Activated CD4-positive, alpha-beta T cell treated with anti-CD3 and anti-CD28 coated beads, Interleukin-2, amount 10 ng/mL, durations not matched to agents 7 days and 5 days (primary cell): ENCODE measurements at regions not wholly inside any gene's neighbourhood (a gene's known extent, or its start where the extent isn't known, plus 50 kb on each side); places are given as distances from the start of the nearest gene placed in this dataset.

Source experiments
- CTCF ChIA-PET: fragments of 350-600 bp; sonication (Branson Sonifier 250); formaldehyde crosslinking; loops from one replicate; lab custom pipeline; 2021; ENCODE audit warnings: antibody characterized with exemption; lab: Charles Lee
- POLR2A ChIA-PET: fragments of 350-600 bp; sonication (Branson Sonifier 250); formaldehyde crosslinking; loops from one replicate; lab custom pipeline; 2021; ENCODE audit warnings: antibody characterized with exemption; lab: Charles Lee
- DNase-seq: peaks from one replicate; pipeline ENCODE4 v3.0.0-alpha.2; 2020
- H3K27ac Mint-ChIP-seq: one replicate; pipeline ENCODE4 v1.8.0; 2021; ENCODE audit warnings: mild to moderate bottlenecking, moderate library complexity, mixed read lengths
- H3K27me3 Mint-ChIP-seq: one replicate; pipeline ENCODE4 v1.8.0; 2021; ENCODE audit warnings: mixed read lengths
- H3K36me3 Mint-ChIP-seq: one replicate; pipeline ENCODE4 v1.8.0; 2021; ENCODE audit warnings: low read depth, mixed read lengths
- H3K4me1 Mint-ChIP-seq: one replicate; pipeline ENCODE4 v1.8.0; 2021; ENCODE audit warnings: mixed read lengths
- H3K4me3 Mint-ChIP-seq: one replicate; pipeline ENCODE4 v1.8.0; 2021; ENCODE audit warnings: mild to moderate bottlenecking, moderate library complexity, mixed read lengths
- H3K9me3 Mint-ChIP-seq: one replicate; pipeline ENCODE4 v1.8.0; 2021; ENCODE audit warnings: mixed read lengths

GRCh38 chr10:83562381-83562780 is 576.9 kb upstream of the GHITM start:
- Mint-ChIP-seq H3K36me3 (no peaks in the 10 kb centered on the region), H3K9me3 (peaks cover 8% of the 10 kb centered on the region), H3K4me1 (no peaks in the 10 kb centered on the region), H3K27me3 (no peaks in the 10 kb centered on the region), H3K27ac (no peak overlapping the region), H3K4me3 (no peak overlapping the region)
- no peak for DNase-seq
- ChIA-PET CTCF (no interaction called here), POLR2A (no interaction called here)

- H3K27ac Mint-ChIP-seq, result no peak overlapping the region
- no peak overlapping the region for H3K4me3 Mint-ChIP-seq
- DNase-seq, result no peak
- ChIA-PET CTCF (no interaction called here), POLR2A (no interaction called here)
- no peaks in the 10 kb centered on the region for H3K27me3 Mint-ChIP-seq
- H3K36me3 Mint-ChIP-seq, result no peaks in the 10 kb centered on the region
- peaks cover 8% of the 10 kb centered on the region for H3K9me3 Mint-ChIP-seq
- H3K4me1 Mint-ChIP-seq, result no peaks in the 10 kb centered on the region
Measured at GRCh38 chr10:83564889-83565588, 574.3 kb upstream of the GHITM start.

- Mint-ChIP-seq H3K4me1 (no peaks in the 10 kb centered on the region), H3K27me3 (no peaks in the 10 kb centered on the region), H3K36me3 (no peaks in the 10 kb centered on the region), H3K4me3 (no peak overlapping the region), H3K9me3 (peaks cover 3% of the 10 kb centered on the region), H3K27ac (no peak overlapping the region)
- no peak for DNase-seq
- ChIA-PET CTCF (no interaction called here), POLR2A (no interaction called here)
Measured at GRCh38 chr10:83572036-83572435, 567.3 kb upstream of the GHITM start.

GRCh38 chr10:83574770-83575169 is 564.5 kb upstream of the GHITM start:
- peaks cover 6% of the 10 kb centered on the region for H3K9me3 Mint-ChIP-seq
- no peak overlapping the region for H3K4me3 Mint-ChIP-seq
- no peaks in the 10 kb centered on the region for H3K4me1 Mint-ChIP-seq
- ChIA-PET CTCF (no interaction called here), POLR2A (no interaction called here)
- no peaks in the 10 kb centered on the region for H3K36me3 Mint-ChIP-seq
- H3K27me3 Mint-ChIP-seq, result no peaks in the 10 kb centered on the region
- DNase-seq, result no peak
- H3K27ac Mint-ChIP-seq, result no peak overlapping the region

- Mint-ChIP-seq H3K27ac (no peak overlapping the region), H3K4me1 (no peaks in the 10 kb centered on the region), H3K4me3 (no peak overlapping the region), H3K27me3 (no peaks in the 10 kb centered on the region), H3K9me3 (peaks cover 6% of the 10 kb centered on the region), H3K36me3 (no peaks in the 10 kb centered on the region)
- CTCF ChIA-PET, result no interaction called here
- POLR2A ChIA-PET, result no interaction called here
- no peak for DNase-seq
Measured at GRCh38 chr10:83577421-83577820, 561.9 kb upstream of the GHITM start.

GRCh38 chr10:83580373-83581012 is 558.8 kb upstream of the GHITM start:
- Mint-ChIP-seq H3K27ac (no peak overlapping the region), H3K27me3 (no peaks in the 10 kb centered on the region), H3K4me1 (no peaks in the 10 kb centered on the region), H3K36me3 (no peaks in the 10 kb centered on the region), H3K9me3 (peaks cover 3% of the 10 kb centered on the region), H3K4me3 (no peak overlapping the region)
- no peak for DNase-seq
- POLR2A ChIA-PET, result interaction anchor here (0.6 kb wide), 1 partner anchor 309 kb away, joined by 3 read pairs; no protein-coding TSS in a partner anchor
- CTCF ChIA-PET, result no interaction called here

GRCh38 chr10:83582407-83583095 is 556.8 kb upstream of the GHITM start:
- POLR2A ChIA-PET, result no interaction called here
- no peaks in the 10 kb centered on the region for H3K27me3 Mint-ChIP-seq
- H3K4me3 Mint-ChIP-seq, result no peak overlapping the region
- H3K4me1 Mint-ChIP-seq, result no peaks in the 10 kb centered on the region
- DNase-seq, result no peak
- peaks cover 3% of the 10 kb centered on the region for H3K9me3 Mint-ChIP-seq
- H3K27ac Mint-ChIP-seq, result no peak overlapping the region
- CTCF ChIA-PET, result interaction anchor here (0.7 kb wide), 1 partner anchor 436 kb away, joined by 4 read pairs; no protein-coding TSS in a partner anchor
- no peaks in the 10 kb centered on the region for H3K36me3 Mint-ChIP-seq

- ChIA-PET POLR2A (no interaction called here), CTCF (no interaction called here)
- H3K27ac Mint-ChIP-seq, result no peak overlapping the region
- no peaks in the 10 kb centered on the region for H3K27me3 Mint-ChIP-seq
- H3K4me3 Mint-ChIP-seq, result no peak overlapping the region
- no peaks in the 10 kb centered on the region for H3K36me3 Mint-ChIP-seq
- H3K4me1 Mint-ChIP-seq, result no peaks in the 10 kb centered on the region
- DNase-seq, result no peak
- no peaks in the 10 kb centered on the region for H3K9me3 Mint-ChIP-seq
Measured at GRCh38 chr10:83585686-83586085, 553.6 kb upstream of the GHITM start.

- H3K27me3 Mint-ChIP-seq, result no peaks in the 10 kb centered on the region
- H3K4me1 Mint-ChIP-seq, result no peaks in the 10 kb centered on the region
- H3K9me3 Mint-ChIP-seq, result peaks cover 12% of the 10 kb centered on the region
- CTCF ChIA-PET, result no interaction called here
- H3K27ac Mint-ChIP-seq, result no peak overlapping the region
- no peak for DNase-seq
- H3K4me3 Mint-ChIP-seq, result no peak overlapping the region
- H3K36me3 Mint-ChIP-seq, result no peaks in the 10 kb centered on the region
- POLR2A ChIA-PET, result no interaction called here
Measured at GRCh38 chr10:83592337-83592935, 546.9 kb upstream of the GHITM start.

- ChIA-PET CTCF (no interaction called here), POLR2A (no interaction called here)
- Mint-ChIP-seq H3K36me3 (no peaks in the 10 kb centered on the region), H3K4me3 (no peak overlapping the region), H3K9me3 (no peaks in the 10 kb centered on the region), H3K4me1 (peaks cover 8% of the 10 kb centered on the region), H3K27ac (no peak overlapping the region), H3K27me3 (no peaks in the 10 kb centered on the region)
- no peak for DNase-seq
Measured at GRCh38 chr10:83603708-83604107, 535.6 kb upstream of the GHITM start.

GRCh38 chr10:83605783-83606630 is 533.3 kb upstream of the GHITM start:
- H3K4me1 Mint-ChIP-seq, result peaks cover 8% of the 10 kb centered on the region
- H3K27me3 Mint-ChIP-seq, result no peaks in the 10 kb centered on the region
- CTCF ChIA-PET, result no interaction called here
- H3K27ac Mint-ChIP-seq, result no peak overlapping the region
- H3K9me3 Mint-ChIP-seq, result no peaks in the 10 kb centered on the region
- DNase-seq, result no peak
- no peak overlapping the region for H3K4me3 Mint-ChIP-seq
- no peaks in the 10 kb centered on the region for H3K36me3 Mint-ChIP-seq
- POLR2A ChIA-PET, result no interaction called here

- ChIA-PET POLR2A (no interaction called here), CTCF (no interaction called here)
- Mint-ChIP-seq H3K36me3 (no peaks in the 10 kb centered on the region), H3K4me3 (no peak overlapping the region), H3K27me3 (no peaks in the 10 kb centered on the region), H3K9me3 (no peaks in the 10 kb centered on the region), H3K27ac (no peak overlapping the region), H3K4me1 (peaks cover 8% of the 10 kb centered on the region)
- no peak for DNase-seq
Measured at GRCh38 chr10:83607959-83608745, 531.2 kb upstream of the GHITM start.
